Prostate gland (tissue), 2 donors: ENCODE measurements at regions not wholly inside any gene's neighbourhood (a gene's known extent, or its start where the extent isn't known, plus 50 kb on each side); places are given as distances from the start of the nearest gene placed in this dataset.
"Not testable (repeated sequence)": the region's sequence is repeated elsewhere in the genome, so short reads cannot be mapped to it uniquely, and the experiment has no call there.

Experiments
- DNase-seq: peaks from one replicate; pipeline ENCODE4 v3.0.0-alpha.2; 2019; ENCODE audit warnings: low spot score
- H3K27ac ChIP-seq, 2 donors: fragments of 200-600 bp; sonication (generic); 2 replicates each; pipeline ENCODE4 v1.5.1; 2017 to 2019
- H3K27me3 ChIP-seq: fragments of 200-600 bp; sonication (generic); replicated peaks from 2 replicates; pipeline ENCODE4 v1.5.1; 2019; ENCODE audit not compliant: insufficient read depth
- H3K36me3 ChIP-seq, 2 donors: fragments of 200-600 bp; sonication (generic); 1 replicate in 1 of 2; 2 replicates in 1 of 2; pipeline versions ENCODE4 v1.5.1 to v1.8.1; 2017 to 2019
- H3K4me1 ChIP-seq: fragments of 200-600 bp; sonication (generic); replicated peaks from 2 replicates; pipeline ENCODE4 v1.5.1; 2019
- H3K4me3 ChIP-seq, 2 donors: fragments of 200-600 bp; sonication (generic); 2 replicates each; pipeline ENCODE4 v1.5.1; 2017 to 2019
- H3K9me3 ChIP-seq: fragments of 200-600 bp; sonication (generic); 2 replicates; pipeline ENCODE4 v1.5.1; 2017
- CTCF ChIP-seq, 4 experiments: fragments of 200-600 bp in 2 of 4; fragments of 450-650 bp in 2 of 4; sonication (generic) in 2 of 4; IDR thresholded peaks; 1 replicate in 3 of 4; 2 replicates in 1 of 4; pipeline ENCODE4 v1.5.1; 2016 to 2019; ENCODE audit warnings: antibody characterized with exemption in 4 of 4, mild to moderate bottlenecking in 2 of 4, moderate library complexity in 2 of 4
- POLR2A ChIP-seq: fragments of 450-650 bp; IDR thresholded peaks from one replicate; pipeline ENCODE4 v1.6.1; 2016; ENCODE audit warnings: antibody characterized with exemption, mild to moderate bottlenecking
- POLR2AphosphoS5 ChIP-seq: sonication (generic); formaldehyde crosslinking; IDR thresholded peaks from one replicate; pipeline ENCODE4 v1.6.1; 2017; ENCODE audit warnings: antibody characterized with exemption
- WGBS: methylation state at CpG from one replicate; pipeline ENCODE4 v1.1.5; 2018; 5-methylcytosine and 5-hydroxymethylcytosine counted together
- intact Hi-C: fragments of 100-400 bp; cut with DNase I; formaldehyde crosslinking; loops from one replicate; pipeline ENCODE4 v1.14.2; 2022

- H3K36me3 ChIP-seq = no peaks in the 10 kb centered on the region
- no peak overlapping the region for H3K27ac ChIP-seq
- no peaks in the 10 kb centered on the region for H3K4me1 ChIP-seq
- H3K27me3 ChIP-seq = peaks cover 14% of the 10 kb centered on the region
- TF ChIP-seq CTCF (IDR thresholded peaks at IDR 0.05) = no peak
- no peak for TF ChIP-seq POLR2AphosphoS5
- TF ChIP-seq POLR2A = no peak
- H3K4me3 ChIP-seq = no peak overlapping the region
- WGBS = 76% methylated on average over 21 of the region's 21 CpGs
- intact Hi-C loops = no loop called here
- H3K9me3 ChIP-seq = no peaks in the 10 kb centered on the region
- DNase-seq = no peak
Observed at GRCh38 chr5:176748967-176749935, 61.1 kb upstream of the UNC5A start.

- Histone ChIP-seq H3K4me3 (no peak overlapping the region), H3K27me3 (peaks cover 14% of the 10 kb centered on the region), H3K9me3 (no peaks in the 10 kb centered on the region), H3K27ac (no peak overlapping the region), H3K4me1 (no peaks in the 10 kb centered on the region), H3K36me3 (no peaks in the 10 kb centered on the region)
- intact Hi-C loops = no loop called here
- TF ChIP-seq CTCF (IDR thresholded peaks at IDR 0.05) (no peak), POLR2AphosphoS5 (no peak), POLR2A (no peak)
- DNase-seq = no peak
- WGBS = 82% methylated on average over 10 of the region's 10 CpGs
Observed at GRCh38 chr5:176750144-176750543, 60.2 kb upstream of the UNC5A start.

GRCh38 chr5:176754376-176754973 is 55.9 kb upstream of the UNC5A start:
- no peak overlapping the region for H3K27ac ChIP-seq
- H3K9me3 ChIP-seq = no peaks in the 10 kb centered on the region
- 95% methylated on average over 2 of the region's 2 CpGs for WGBS
- H3K4me1 ChIP-seq = no peaks in the 10 kb centered on the region
- no peak for DNase-seq
- TF ChIP-seq POLR2AphosphoS5 (no peak), CTCF (IDR thresholded peaks at IDR 0.05) (no peak), POLR2A (no peak)
- intact Hi-C loops = no loop called here
- no peaks in the 10 kb centered on the region for H3K36me3 ChIP-seq
- no peaks in the 10 kb centered on the region for H3K27me3 ChIP-seq
- no peak overlapping the region for H3K4me3 ChIP-seq

- H3K27me3 ChIP-seq, DNase-seq, H3K27ac ChIP-seq, H3K9me3 ChIP-seq, intact Hi-C loops, H3K4me3 ChIP-seq, H3K4me1 ChIP-seq, H3K36me3 ChIP-seq: not testable (repeated sequence)
- 88% methylated on average over 6 of the region's 6 CpGs for WGBS
Observed at GRCh38 chr5:176755593-176755992, 54.8 kb upstream of the UNC5A start.

- DNase-seq, intact Hi-C loops, H3K4me1 ChIP-seq, H3K36me3 ChIP-seq, H3K27ac ChIP-seq, H3K27me3 ChIP-seq, H3K4me3 ChIP-seq, H3K9me3 ChIP-seq: not testable (repeated sequence)
Observed at GRCh38 chr5:176757569-176757968, 52.8 kb upstream of the UNC5A start.
